ENCODE measurements at regions not wholly inside any gene's neighbourhood (a gene's known extent, or its start where the extent isn't known, plus 50 kb on each side); places are given as distances from the start of the nearest gene placed in this dataset.

DNA sequence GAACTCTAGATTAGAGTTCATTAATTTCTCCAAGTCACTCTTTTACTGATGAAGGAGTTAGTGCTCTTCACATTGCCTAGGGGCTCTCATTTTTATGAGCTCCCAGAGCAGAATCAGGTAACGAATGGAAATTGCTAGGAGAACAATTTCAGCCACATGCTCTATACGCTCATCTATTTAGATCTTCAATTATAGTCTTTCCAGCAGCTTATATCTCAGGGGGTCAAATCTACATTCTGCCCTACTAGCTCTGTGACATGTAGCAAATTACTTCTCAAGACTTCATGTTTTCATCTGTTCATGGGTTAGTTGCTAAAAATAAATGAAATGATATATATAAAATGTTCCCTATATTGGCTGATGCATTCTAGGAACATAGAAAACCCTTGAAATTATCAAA, 183.6 kb downstream of the PLPP3 start:
- 82% methylated on average over 2 of the region's 2 CpGs for WGBS
- no peaks in the 10 kb centered on the region for H3K9me3 ChIP-seq
- TF ChIP-seq CTCF (IDR thresholded peaks at IDR 0.05) (no peak), POLR2A (IDR thresholded peaks at IDR 0.05) (no peak), EP300 (IDR thresholded peaks at IDR 0.05) (no peak), POLR2AphosphoS5 (IDR thresholded peaks at IDR 0.05) (no peak)
- no peaks in the 10 kb centered on the region for H3K36me3 ChIP-seq
- no peaks in the 10 kb centered on the region for H3K4me1 ChIP-seq
- H3K27ac ChIP-seq: no peak overlapping the region
- H3K4me3 ChIP-seq: no peak overlapping the region
- H3K27me3 ChIP-seq: no peaks in the 10 kb centered on the region
- DNase-seq (ENCODE audit: low spot score in 2 of 2): no peak

GRCh38 chr1:56394298-56394697, 185.1 kb downstream of the PLPP3 start:
- 54% methylated on average over 4 of the region's 6 CpGs for WGBS
- no peak overlapping the region for H3K27ac ChIP-seq
- no peaks in the 10 kb centered on the region for H3K9me3 ChIP-seq
- TF ChIP-seq CTCF (IDR thresholded peaks at IDR 0.05) (no peak), POLR2A (IDR thresholded peaks at IDR 0.05) (no peak), POLR2AphosphoS5 (IDR thresholded peaks at IDR 0.05) (no peak), EP300 (IDR thresholded peaks at IDR 0.05) (no peak)
- H3K4me3 ChIP-seq: no peak overlapping the region
- no peak for DNase-seq (ENCODE audit: low spot score in 2 of 2)
- no peaks in the 10 kb centered on the region for H3K36me3 ChIP-seq
- peaks cover 6% of the 10 kb centered on the region for H3K4me1 ChIP-seq
- H3K27me3 ChIP-seq: no peaks in the 10 kb centered on the region

- H3K4me1 ChIP-seq: peaks cover 6% of the 10 kb centered on the region
- no peak for DNase-seq (ENCODE audit: low spot score in 2 of 2)
- no peaks in the 10 kb centered on the region for H3K9me3 ChIP-seq
- no peaks in the 10 kb centered on the region for H3K27me3 ChIP-seq
- H3K36me3 ChIP-seq: no peaks in the 10 kb centered on the region
- H3K27ac ChIP-seq: no peak overlapping the region
- no peak for TF ChIP-seq POLR2AphosphoS5 (IDR thresholded peaks at IDR 0.05)
- TF ChIP-seq CTCF (IDR thresholded peaks at IDR 0.05): no peak
- TF ChIP-seq EP300 (IDR thresholded peaks at IDR 0.05): no peak
- H3K4me3 ChIP-seq: no peak overlapping the region
- WGBS: 88% methylated on average over 16 of the region's 16 CpGs
Measured at GRCh38 chr1:56390934-56391731, 188.2 kb downstream of the PLPP3 start.

GRCh38 chr1:56390232-56390867, 189.0 kb downstream of the PLPP3 start:
- Histone ChIP-seq H3K4me3 (no peak overlapping the region), H3K36me3 (no peaks in the 10 kb centered on the region), H3K27me3 (no peaks in the 10 kb centered on the region), H3K9me3 (no peaks in the 10 kb centered on the region), H3K4me1 (peaks cover 6% of the 10 kb centered on the region), H3K27ac (no peak overlapping the region)
- 45% methylated on average over 3 of the region's 3 CpGs for WGBS
- TF ChIP-seq POLR2A (IDR thresholded peaks at IDR 0.05): no peak
- DNase-seq (ENCODE audit: low spot score in 2 of 2): no peak

DNA sequence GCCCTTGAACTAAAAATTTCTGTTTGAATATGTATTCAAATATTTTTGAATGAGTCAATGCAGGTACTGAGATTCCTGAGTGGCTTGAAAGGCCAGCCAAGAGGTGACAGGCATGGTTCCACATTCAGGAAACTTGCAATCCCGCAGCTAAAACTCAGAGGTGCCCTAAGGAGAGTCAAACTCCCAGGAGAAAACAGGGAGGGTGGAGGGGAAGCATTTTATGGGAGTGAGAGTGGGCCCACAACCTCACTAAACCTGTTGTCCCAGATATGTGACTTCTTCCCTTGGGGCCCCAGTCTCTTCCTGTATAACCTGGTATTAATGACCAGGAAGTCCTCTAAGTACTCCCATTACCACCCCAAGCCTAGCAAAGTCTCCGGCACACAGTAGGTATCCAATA, 189.6 kb downstream of the PLPP3 start:
- TF ChIP-seq POLR2A (IDR thresholded peaks at IDR 0.05) (no peak), EP300 (IDR thresholded peaks at IDR 0.05) (no peak), POLR2AphosphoS5 (IDR thresholded peaks at IDR 0.05) (no peak), CTCF (IDR thresholded peaks at IDR 0.05) (no peak)
- H3K27ac ChIP-seq: no peak overlapping the region
- 69% methylated on average over 2 of the region's 2 CpGs for WGBS

More for the DNA sequence above, 189.6 kb downstream of the PLPP3 start:
- Histone ChIP-seq H3K36me3 (no peaks in the 10 kb centered on the region), H3K27me3 (no peaks in the 10 kb centered on the region), H3K4me1 (peaks cover 6% of the 10 kb centered on the region), H3K9me3 (no peaks in the 10 kb centered on the region), H3K4me3 (no peak overlapping the region)
- no peak for DNase-seq (ENCODE audit: low spot score in 2 of 2)

Data from suprapubic skin (tissue), 4 donors.